ENCODE measurements at regions not wholly inside any gene's neighbourhood (a gene's known extent, or its start where the extent isn't known, plus 50 kb on each side); places are given as distances from the start of the nearest gene placed in this dataset.

- FAIRE-seq, result no peak
These were observed 50.0 kb downstream of the NCOR2 start for GRCh38 chr12:124517260-124518050.

DNA sequence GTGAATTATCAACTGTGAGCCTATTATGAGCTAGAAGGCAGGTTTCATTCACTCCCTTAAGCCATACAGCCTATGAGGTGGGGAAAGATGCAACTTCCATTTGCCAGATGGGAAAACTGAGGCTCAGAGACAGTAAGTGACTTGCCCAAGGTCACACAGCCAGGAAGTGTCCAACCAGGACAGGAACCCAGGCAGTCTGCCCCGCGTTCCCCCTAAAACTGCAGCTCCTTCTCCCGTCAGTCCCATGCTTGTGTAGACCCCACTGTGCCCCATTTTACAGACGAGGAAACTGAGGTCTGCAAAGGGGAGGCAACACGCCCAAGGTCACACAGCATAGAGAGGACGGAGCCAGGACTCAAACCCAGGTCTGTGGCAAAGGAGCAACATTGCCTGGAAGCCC lies 50.6 kb downstream of the NCOR2 start:
- DNase-seq (ENCODE audit: low spot score in 2 of 2), result no peak
- no peak for FAIRE-seq

More at GRCh38 chr12:124517260-124518050, 50.0 kb downstream of the NCOR2 start:
- DNase-seq (ENCODE audit: low spot score in 2 of 2), result peak; percentile 71 to 75

DNA sequence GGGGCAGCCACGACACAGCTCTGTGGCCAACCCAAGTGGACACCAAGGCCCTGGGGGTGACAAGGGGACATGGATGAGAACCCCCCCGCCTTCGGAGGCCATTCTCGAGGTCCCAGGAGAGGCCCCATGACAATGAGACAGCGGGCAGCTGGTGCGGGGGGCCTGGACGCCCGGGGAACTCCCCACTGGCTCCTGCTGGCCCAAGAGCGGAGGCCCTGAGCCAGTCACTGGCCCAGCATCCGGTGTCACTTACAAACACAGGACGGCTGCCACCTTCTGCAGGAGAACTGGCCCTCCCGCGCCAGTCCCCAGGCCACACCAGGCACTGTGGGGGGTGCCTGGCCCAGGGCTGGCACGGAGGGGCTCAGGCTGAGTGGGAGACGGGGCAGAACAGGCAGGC lies 51.4 kb downstream of the NCOR2 start:
- FAIRE-seq (no peak), DNase-seq (ENCODE audit: low spot score in 2 of 2) (no peak)

DNA sequence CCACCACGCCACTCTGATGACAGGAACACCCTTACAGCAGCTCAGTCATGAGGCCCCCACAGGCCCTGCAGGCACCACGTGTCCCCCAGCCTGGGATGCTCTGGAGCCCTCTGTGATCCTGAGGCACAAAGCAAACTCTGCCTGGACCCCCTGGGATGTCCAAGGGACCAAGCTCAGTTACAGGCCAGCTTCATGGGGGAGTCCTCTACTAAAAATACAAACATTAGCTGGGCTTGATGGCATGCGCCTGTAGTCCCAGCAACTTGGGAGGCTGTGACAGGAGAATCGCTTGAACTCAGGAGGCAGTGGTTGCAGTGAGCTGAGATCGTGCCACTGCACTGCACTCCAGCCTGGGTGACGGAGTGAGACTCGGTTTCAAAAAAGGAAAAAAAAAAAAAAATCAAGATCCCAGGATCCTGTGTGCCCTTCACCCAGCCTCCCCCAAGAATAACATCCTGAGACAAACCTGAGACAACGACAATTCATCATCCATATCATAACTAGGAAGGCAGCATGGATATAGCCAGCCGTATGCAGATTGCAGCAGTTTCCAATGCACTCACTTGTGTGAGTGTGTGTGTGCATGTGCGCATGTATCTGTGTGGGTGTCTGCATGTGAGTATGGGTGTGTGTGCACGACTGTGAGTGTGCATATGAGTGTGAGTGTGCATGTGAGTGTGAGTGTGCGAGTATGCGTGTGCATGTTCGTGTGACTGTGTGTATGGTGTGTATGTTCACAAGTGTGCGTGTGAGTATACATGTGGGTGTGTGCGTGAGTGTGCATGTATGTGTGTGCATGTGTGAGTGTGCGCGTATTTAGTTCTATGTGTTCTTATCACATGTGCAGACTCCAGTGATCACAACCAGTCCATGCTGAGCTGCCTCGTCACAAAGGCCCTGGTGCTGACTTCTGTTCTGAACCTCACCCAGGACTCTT lies 52.1 kb downstream of the NCOR2 start:
- DNase-seq (ENCODE audit: low spot score in 2 of 2) (no peak), FAIRE-seq (no peak)

DNA sequence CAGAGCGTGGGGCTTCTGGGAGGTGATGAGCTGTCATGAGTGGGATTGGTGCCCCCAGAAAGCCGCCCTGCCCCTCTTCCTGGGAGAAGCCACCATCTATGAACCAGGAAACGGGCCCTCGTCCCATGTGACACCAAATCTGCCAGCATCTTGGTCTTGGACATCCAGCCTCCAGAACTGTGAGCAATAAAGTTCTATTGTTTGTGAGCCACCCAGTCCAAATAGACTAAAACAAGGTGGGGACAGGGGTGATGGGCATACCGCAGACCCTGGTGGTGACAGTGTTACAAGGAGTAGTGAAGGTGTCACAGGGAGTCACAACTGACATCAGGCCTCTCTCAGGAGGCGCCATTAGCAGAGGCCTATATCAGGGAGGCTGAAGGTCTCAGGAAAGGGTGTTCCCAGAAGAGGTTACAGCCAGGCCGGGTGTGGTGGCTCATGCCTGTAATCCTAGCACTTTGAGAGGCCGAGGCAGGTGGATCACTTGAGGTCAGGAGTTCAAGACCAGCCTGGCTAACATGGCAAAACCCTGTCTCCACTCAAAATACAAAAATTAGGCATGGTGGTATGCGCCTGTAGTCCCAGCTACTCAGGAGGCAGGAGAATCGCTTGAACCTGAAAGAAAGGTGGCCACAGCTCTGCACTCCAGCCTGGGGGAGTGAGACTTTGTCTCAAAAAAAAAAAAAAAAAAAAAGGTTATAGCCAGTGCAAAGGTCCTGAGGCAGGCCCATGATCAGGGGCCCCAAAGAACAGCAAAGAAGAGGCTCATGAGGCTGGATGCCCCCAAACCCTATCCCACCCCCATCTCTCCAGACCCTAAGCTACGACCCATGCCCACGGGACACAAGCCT lies 53.0 kb downstream of the NCOR2 start:
- FAIRE-seq (no peak), DNase-seq (ENCODE audit: low spot score in 2 of 2) (no peak)

DNA sequence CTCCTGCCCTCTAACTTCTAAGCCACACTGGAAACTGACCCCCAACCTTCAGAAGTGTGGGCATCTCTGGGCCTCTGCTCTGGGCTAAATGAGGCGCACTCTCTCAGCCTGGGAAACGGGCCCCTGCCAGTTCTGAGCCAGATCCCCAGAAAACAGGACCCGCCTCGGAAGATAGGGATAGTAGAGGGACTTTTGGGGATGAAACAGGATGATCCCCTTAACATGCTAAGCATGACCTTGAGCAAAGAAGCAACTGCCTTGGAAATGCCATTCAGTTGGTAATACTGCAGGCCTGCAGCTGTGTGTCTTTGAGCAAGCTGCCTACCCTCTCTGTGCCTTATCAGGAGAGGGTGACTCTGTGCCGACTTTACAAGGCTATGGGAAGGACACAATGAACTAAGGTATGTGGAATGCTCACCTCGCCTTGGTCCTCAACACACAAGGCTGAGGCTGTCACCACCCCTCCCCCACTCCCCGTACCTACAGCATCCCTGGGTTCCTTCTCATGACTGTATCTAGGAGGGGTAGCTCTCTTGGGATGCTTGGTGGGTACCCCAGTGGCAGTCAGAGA lies 54.0 kb downstream of the NCOR2 start:
- no peak for FAIRE-seq
- no peak for DNase-seq (ENCODE audit: low spot score in 2 of 2)

- no peak for FAIRE-seq
- DNase-seq (ENCODE audit: low spot score in 2 of 2), result peak; percentile 75 to 77
These were observed 54.6 kb downstream of the NCOR2 start for GRCh38 chr12:124512667-124513296.

- FAIRE-seq, result no peak
These were observed 56.0 kb downstream of the NCOR2 start for GRCh38 chr12:124511259-124511985.

GRCh38 chr12:124510301-124510970 lies 57.0 kb downstream of the NCOR2 start:
- DNase-seq (ENCODE audit: low spot score in 2 of 2) (no peak), FAIRE-seq (no peak)

More at GRCh38 chr12:124511259-124511985, 56.0 kb downstream of the NCOR2 start:
- DNase-seq (ENCODE audit: low spot score in 2 of 2), result no peak

GRCh38 chr12:124509676-124510300 lies 57.6 kb downstream of the NCOR2 start:
- DNase-seq (ENCODE audit: low spot score in 2 of 2) (peak; percentile 58 to 64), FAIRE-seq (no peak)

DNA sequence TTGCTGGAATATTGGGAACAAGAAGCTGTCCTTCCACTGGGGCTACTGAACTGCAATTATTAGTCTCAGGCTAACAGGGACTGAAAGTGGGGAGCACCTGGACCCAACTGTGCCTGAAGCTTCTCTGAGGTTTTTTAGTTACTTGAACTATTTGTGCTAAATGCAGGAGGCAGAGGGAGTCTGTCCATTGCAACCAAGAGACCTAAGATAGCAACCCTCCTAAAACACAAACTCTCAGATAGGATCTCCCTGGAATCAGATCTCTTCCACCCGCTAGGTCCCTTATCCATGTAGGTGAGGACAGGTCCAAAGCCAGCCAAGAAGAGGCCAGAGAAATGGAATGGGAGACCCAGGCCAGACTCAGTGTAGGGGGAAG lies 58.1 kb downstream of the NCOR2 start:
- FAIRE-seq (no peak), DNase-seq (ENCODE audit: low spot score in 2 of 2) (no peak)

DNA sequence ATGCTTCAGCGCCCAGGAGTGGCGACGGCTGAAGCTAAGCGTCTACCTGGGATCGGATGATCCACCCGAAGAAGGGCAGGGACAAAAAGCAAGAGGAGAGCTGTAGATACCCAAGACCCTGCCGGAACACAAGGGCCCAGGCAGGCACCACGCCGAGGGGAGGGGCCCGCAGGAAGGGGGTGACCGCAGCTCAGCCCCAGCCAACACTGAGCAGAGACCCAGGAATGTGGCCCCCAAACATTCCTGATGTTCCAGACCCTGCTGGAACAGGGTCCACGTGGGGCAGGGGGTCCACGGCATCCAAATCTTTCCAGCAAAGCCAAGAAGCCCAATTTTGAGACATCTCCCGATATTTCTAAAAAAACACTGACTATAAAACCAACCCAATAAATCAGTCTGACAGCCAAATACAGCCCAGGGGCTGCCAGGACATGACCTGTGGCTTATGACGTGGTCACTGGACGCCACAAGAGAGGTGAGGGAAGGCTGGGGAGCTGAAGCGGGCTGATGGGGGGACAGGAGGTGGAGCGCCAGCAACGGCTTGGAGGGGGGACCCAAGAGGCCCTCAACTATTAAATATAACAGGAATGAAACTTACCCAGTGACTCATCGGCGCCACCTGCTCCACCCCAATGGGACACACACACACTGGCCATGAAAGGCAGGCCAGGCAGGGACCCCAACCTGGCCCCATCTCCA lies 58.9 kb downstream of the NCOR2 start:
- FAIRE-seq (no peak), DNase-seq (ENCODE audit: low spot score in 2 of 2) (no peak)

DNA sequence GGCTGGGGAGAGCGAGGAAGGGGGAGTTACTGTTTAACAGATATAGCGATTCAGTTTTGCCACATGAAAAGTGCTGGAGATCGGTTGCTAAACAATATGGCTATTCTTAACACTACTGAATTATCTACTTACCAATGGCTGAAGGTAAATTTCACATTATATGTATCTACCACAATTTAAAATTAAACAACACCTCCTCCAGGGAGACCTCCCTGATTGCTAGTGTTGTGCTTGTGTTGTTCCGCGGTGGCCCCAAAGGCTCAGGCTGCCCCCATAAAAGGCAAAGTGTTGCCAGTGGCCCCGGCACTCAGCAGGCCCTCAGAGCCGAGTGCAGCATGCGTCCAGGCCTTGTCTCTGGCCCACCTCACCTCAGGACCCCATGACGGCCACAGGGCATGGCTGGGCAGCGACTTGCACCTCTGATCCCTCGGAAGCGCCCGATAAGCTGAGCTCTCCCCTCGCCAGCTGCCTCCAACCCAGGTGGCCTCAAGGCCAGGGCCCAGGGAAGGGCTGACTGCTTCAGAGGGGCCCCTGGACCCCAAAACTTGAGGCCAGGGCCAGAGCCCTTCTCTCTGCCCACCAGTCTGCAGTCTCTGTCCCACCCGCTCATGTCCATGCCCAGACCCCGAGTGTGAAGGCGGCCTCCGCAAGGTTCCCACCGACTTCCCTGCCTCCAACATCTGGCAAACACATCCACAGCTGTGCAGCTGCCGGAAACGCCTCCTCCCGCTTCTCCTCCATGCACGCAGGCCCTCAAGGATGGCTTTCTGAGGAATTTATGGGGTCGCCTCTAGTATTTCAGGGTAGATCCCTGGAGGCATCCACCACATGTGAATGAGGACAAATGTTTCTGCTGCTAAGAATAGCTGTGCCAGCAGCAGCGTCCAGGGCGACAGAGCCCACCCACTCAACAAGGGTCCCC lies 60.0 kb downstream of the NCOR2 start:
- no peak for DNase-seq (ENCODE audit: low spot score in 2 of 2)
- no peak for FAIRE-seq

GRCh38 chr12:124506832-124507153 lies 60.6 kb downstream of the NCOR2 start:
- FAIRE-seq (no peak), DNase-seq (ENCODE audit: low spot score in 2 of 2) (no peak)

DNA sequence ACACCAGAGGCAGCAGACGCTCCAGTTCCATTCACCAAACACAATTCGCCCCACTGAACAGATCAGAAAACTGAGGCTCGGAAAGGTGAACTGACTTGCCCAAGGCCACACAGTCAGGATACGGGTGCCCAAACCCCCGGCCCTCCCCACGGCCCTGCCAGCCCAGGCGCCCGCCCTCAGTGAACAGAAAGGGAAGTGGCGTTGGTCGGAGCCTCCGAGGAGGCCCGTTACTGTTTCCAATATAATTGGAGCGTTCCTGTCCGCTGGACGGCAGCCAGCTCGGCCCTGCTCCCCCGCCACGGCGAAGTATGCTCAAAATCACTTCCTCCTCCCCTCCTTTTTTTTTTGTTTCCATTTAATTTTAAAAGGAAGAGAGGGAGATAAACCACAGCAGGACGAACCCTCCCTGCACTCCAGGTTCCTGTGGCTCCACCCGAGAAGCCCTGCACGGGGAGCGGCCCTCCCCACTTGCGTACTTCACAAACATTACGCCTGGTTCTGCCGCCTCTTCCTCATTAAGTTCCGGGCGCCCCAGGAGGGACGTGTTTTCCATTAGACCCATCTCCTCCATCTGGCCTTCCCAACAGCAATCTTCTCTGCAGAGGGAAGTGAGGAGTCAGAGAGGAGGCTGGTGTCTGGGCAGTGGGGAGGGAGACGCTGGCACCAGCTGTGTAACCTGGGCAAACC lies 61.1 kb downstream of the NCOR2 start:
- no peak for FAIRE-seq
- DNase-seq (ENCODE audit: low spot score in 2 of 2), result peak in 1 of 2 donors; percentile 62

Measured in frontal cortex (tissue), 3 donors.